ENCODE measurements at regions not wholly inside any gene's neighbourhood (a gene's known extent, or its start where the extent isn't known, plus 50 kb on each side); places are given as distances from the start of the nearest gene placed in this dataset.
A peak's percentile ranks its signal among the peaks of the same experiment; 100 is the strongest.

GRCh38 chr13:84393981-84394625 lies 511.8 kb upstream of the SLITRK1 start:
- H3K9me3 ChIP-seq = peaks cover 0 to 3% (median 0%) of the 10 kb centered on the region in 4 donors
- DNase-seq (no peak), ATAC-seq (ENCODE audit: low FRiP score in 2 of 2) (no peak)
- H3K36me3 ChIP-seq = no peaks in the 10 kb centered on the region
- no peak for TF ChIP-seq CTCF (IDR thresholded peaks at IDR 0.05)
- TF ChIP-seq POLR2AphosphoS5 (IDR thresholded peaks at IDR 0.05) = no peak
- no peak for TF ChIP-seq POLR2A (IDR thresholded peaks at IDR 0.05)
- TF ChIP-seq EP300 (IDR thresholded peaks at IDR 0.05) = no peak
- no peaks in the 10 kb centered on the region for H3K27me3 ChIP-seq
- WGBS, 2 donors = 78 to 87% methylated on average over 3 to 4 of the region's 4 CpGs
- no peak overlapping the region for H3K4me3 ChIP-seq
- no peak overlapping the region for H3K27ac ChIP-seq
- H3K4me1 ChIP-seq = no peaks in the 10 kb centered on the region

GRCh38 chr13:84380866-84381265 lies 498.6 kb upstream of the SLITRK1 start:
- 64 to 73% methylated on average over 3 of the region's 3 CpGs for WGBS, 2 donors
- TF ChIP-seq EP300 (IDR thresholded peaks at IDR 0.05) = no peak
- no peak for TF ChIP-seq CTCF (IDR thresholded peaks at IDR 0.05)
- TF ChIP-seq POLR2A (IDR thresholded peaks at IDR 0.05) = no peak
- no peak for TF ChIP-seq POLR2AphosphoS5 (IDR thresholded peaks at IDR 0.05)
- H3K36me3 ChIP-seq = no peaks in the 10 kb centered on the region
- H3K4me3 ChIP-seq = no peak overlapping the region
- no peaks in the 10 kb centered on the region for H3K4me1 ChIP-seq
- H3K27ac ChIP-seq = no peak overlapping the region
- ATAC-seq (ENCODE audit: low FRiP score in 2 of 2) = no peak
- no peaks in the 10 kb centered on the region for H3K27me3 ChIP-seq
- peak in 1 of 2 donors; percentile 27 for DNase-seq
- no peaks in the 10 kb centered on the region for H3K9me3 ChIP-seq

GRCh38 chr13:84377106-84377505 lies 494.8 kb upstream of the SLITRK1 start:
- Histone ChIP-seq H3K4me1 (no peaks in the 10 kb centered on the region), H3K9me3 (no peaks in the 10 kb centered on the region), H3K27me3 (no peaks in the 10 kb centered on the region), H3K27ac (no peak overlapping the region), H3K4me3 (no peak overlapping the region), H3K36me3 (no peaks in the 10 kb centered on the region)
- DNase-seq (no peak), ATAC-seq (ENCODE audit: low FRiP score in 2 of 2) (no peak)
- TF ChIP-seq EP300 (IDR thresholded peaks at IDR 0.05) = no peak
- TF ChIP-seq CTCF (IDR thresholded peaks at IDR 0.05) = no peak
- TF ChIP-seq POLR2A (IDR thresholded peaks at IDR 0.05) = no peak
- TF ChIP-seq POLR2AphosphoS5 (IDR thresholded peaks at IDR 0.05) = no peak

GRCh38 chr13:84366506-84366905 lies 484.2 kb upstream of the SLITRK1 start:
- no peak for ATAC-seq (ENCODE audit: low FRiP score in 2 of 2)
- WGBS, 2 donors = 87 to 93% methylated on average over 2 of the region's 2 CpGs

More at GRCh38 chr13:84366506-84366905, 484.2 kb upstream of the SLITRK1 start:
- no peaks in the 10 kb centered on the region for H3K27me3 ChIP-seq
- TF ChIP-seq POLR2A (IDR thresholded peaks at IDR 0.05) (no peak), EP300 (IDR thresholded peaks at IDR 0.05) (no peak), POLR2AphosphoS5 (IDR thresholded peaks at IDR 0.05) (no peak), CTCF (IDR thresholded peaks at IDR 0.05) (no peak)
- H3K27ac ChIP-seq = no peak overlapping the region
- DNase-seq = no peak
- no peaks in the 10 kb centered on the region for H3K9me3 ChIP-seq
- H3K4me1 ChIP-seq = no peaks in the 10 kb centered on the region
- no peak overlapping the region for H3K4me3 ChIP-seq
- no peaks in the 10 kb centered on the region for H3K36me3 ChIP-seq

Data from upper lobe of left lung (tissue), 6 donors.